ENCODE measurements at regions not wholly inside any gene's neighbourhood (a gene's known extent, or its start where the extent isn't known, plus 50 kb on each side); places are given as distances from the start of the nearest gene placed in this dataset.

DNA sequence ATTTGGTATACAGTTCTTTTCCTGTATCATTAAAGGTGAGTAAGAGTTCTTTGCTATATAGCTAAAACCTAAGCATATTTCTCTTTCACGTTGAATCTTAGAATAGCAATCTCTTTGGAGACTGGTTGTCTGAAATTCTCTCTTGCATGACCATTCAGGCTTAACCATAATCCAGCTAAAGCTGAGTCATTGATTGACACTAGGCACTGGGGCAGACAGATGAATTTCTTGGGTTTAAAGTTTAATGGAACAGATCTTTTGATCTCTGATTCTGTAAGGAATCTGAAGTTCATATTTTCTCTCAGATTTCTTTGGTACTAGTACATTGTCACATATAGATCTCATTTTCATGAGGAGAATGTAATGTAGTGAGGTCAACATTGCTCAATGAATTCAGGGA lies 397.3 kb upstream of the MIR17HG start:
- TF ChIP-seq CTCF (IDR thresholded peaks at IDR 0.05) (no peak), POLR2A (IDR thresholded peaks at IDR 0.05) (no peak)
